HG03060 (cell line): ENCODE measurements at regions not wholly inside any gene's neighbourhood (a gene's known extent, or its start where the extent isn't known, plus 50 kb on each side); places are given as distances from the start of the nearest gene placed in this dataset.
"Not testable (repeated sequence)": the region's sequence is repeated elsewhere in the genome, so short reads cannot be mapped to it uniquely, and the experiment has no call there.

Experiments
- ATAC-seq: cut with Tn5 transposase; IDR thresholded peaks from one replicate; pipeline ENCODE4 v1.9.1; 2021; ENCODE audit warnings: low read depth, moderate number of reproducible peaks; ENCODE audit not compliant: unreplicated experiment

DNA sequence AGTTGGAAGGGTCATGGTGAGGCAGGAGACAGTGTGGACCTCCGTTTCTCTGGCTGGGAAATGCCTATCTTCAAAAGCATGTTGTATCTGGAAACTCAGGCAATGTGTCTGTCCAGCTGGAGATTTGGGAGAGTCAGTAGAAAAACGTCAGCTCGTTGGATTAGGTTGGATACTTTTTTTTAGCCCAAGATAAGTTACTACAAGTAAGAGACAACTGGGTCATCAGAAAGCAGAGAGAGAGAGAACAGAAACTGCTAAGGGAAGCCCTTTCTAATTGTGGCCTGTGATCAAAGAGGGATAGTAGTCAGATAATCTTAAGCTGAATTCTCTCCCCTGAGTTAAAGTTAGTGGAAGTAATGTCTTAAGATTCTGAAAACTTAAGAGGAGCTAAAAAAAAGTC lies 78.9 kb upstream of the ZNF280D start:
- no peak for ATAC-seq

DNA sequence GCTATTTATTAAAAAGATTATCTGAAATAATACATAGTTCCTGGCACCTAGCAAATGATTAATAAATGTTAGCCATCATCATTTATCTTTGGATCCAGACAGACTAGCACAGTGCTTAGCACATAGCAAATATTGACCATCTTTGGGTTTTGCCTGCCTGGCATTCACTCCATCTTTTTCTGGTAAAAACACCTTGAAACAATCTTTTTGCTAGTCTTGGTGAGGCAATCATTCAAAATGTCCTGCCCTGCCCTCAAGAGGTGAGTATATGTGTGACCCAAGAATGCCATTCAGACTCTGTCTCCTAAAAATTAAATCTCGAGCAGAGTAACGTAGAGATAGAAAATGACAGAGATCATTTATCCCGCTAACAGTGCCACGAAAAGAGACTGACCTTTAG lies 78.3 kb upstream of the ZNF280D start:
- ATAC-seq = no peak

DNA sequence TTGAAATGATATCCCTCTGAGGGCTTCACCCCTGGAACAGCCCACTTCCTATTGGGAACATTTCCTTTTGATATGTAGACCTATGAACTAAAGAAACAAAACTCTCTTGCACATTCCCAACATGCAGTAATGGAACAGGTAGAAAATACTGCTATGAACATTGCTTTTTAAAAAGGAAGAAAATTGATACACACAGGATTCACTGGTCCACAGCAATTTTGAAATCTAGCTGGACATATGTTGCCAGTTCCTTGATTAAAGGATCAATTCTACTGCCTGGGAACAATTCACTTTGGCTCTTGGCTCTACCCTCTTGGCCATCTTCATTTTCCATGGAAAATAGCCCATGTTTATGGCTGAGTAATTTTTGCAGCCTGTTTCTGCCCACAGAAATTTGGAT lies 74.9 kb upstream of the ZNF280D start:
- ATAC-seq = no peak

DNA sequence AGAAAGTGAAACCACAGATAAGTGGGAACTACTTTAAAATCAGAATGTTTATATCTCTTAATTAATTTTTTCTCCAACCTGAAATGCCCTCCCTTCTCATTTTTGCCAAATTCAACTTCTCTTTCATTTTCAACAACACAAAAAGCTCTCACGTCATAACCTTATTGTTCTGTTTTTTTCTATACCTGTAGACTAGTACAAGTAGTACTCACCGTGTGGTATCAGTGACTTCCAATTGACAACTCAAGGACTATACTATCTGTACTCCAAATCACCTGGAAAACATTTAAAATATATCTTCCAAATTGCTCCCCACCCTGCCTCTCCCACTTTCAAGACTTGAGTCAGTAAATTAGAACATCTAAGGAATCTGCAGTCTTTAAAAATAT lies 72.8 kb upstream of the ZNF280D start:
- no peak for ATAC-seq

DNA sequence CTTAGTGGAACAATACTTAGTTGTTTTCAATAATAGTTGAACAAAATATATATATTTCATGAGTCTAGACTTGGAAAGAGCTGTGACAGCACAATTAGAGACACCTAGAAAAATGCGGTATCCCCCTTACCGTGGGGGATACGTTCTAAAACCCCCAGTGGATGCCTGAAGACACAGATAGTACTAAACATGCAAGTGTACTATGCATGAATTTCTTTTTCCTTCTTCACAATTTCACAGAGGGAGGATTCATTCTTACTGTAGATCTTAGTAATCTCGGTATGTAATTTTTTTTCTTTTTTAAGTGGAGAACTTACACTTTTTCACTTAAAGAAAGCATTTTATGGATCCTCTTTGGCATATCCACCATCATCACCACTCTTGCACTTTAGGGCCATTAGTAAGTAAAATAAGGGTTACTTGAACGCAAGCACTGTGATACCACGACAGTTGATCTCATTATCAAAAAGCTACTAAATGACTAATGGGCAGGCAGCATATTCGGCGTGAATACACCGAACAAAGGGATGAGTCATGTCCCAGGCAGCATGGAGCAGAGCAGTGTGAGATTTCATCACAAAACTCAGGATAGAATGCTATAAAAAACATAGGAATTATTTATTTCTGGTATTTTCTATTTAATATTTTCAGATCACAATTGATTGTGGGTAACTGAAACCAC lies 72.3 kb upstream of the ZNF280D start:
- ATAC-seq = no peak

DNA sequence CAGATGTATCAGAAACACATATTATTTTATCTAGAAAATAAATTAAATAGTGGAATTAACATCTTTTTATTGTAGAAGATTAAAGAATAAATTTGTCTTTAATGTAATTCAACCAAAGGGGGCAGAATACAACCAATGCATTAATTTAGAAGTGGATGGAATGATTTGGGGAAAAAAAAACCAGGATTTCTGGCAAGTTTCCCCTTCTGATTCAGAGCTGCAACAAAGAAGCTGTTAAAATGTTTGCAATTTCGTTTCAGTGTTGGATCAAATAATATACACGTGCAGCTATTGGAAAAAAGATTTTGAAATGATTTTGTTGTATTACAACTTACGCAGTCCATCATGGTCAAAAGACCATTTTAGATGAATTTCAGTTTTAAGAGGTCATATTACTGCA lies 71.6 kb upstream of the ZNF280D start:
- ATAC-seq = no peak

DNA sequence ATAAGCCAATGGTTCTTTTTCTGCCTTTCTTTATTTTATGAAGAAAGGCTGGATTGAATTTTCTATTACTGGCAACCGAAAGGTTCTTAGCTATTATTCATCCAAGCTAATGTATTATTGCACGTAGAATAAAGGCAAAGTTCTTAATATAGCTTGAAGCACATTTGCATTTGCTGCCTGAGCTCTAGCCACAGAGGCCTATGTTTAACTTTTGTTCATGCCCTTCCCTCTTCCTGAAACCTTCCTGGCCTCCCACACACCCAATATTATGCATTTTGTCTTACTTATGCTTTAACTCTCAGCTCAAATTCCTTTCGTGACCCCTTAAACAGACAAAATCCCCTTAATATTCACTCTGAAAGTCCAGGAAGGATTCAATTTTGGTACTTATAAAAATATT lies 71.0 kb upstream of the ZNF280D start:
- no peak for ATAC-seq

DNA sequence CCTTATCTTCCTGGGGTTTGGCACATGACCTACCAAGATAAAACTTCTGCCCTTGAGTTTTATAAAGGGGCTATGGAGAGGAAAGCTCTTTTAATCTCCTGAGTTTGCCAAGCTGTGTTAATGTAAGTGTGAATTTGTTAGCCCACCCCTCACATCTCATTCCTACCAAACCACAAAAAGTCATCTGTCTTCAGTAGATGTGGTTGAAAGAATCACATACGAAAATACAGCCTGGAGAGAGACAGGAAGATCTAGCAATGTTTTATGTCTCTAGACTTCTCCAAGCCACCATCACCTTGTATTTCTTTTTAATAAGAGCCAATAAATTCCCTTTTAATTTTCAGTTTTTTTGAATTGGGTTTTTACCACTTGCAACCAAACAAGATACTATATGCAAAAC lies 68.9 kb upstream of the ZNF280D start:
- ATAC-seq = no peak

DNA sequence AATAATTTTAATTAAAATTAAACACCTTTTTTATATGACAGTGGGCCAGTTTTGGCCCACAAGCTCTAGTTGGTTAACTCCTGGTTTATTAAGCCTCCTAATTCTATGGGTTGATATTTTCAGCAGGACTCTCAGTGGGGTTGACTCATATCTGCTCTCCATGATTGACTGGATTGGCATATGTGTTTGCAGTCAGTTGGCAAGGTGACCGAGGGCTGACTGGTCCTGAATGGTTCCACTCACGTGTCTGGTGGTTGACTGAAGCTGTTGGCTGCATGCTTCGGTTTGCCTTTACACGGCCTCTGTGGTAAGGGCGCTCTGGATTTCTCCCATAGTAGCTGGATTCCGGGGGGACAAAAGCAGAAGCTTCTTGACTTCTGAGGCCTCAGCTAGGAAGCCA lies 65.3 kb upstream of the ZNF280D start:
- peak; percentile 91 for ATAC-seq

DNA sequence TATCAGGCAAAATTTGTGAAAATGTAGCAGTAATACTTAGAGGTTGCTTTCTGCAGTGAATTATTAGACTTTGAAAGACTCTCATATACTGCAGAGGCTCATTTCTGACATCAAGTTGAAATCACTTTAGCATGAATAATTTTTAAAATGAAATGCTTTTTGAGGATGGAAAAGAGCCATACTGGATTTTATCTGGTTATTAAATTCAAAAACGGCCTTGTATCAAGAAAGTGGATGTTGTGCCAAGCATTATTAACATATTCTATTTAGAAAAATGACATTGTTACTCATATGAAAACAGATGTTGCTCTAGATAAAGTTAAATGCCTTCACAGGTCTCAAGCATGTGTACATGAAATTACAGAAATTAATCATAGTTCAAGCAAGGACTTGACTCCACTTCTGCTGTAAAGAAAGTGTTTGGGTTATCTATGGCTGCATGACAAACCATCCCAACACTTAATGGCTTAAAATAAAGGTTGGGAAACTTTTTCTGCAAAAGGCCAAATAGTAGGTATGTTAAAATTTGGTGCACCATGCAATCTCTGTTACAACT lies 64.5 kb upstream of the ZNF280D start:
- ATAC-seq = no peak

DNA sequence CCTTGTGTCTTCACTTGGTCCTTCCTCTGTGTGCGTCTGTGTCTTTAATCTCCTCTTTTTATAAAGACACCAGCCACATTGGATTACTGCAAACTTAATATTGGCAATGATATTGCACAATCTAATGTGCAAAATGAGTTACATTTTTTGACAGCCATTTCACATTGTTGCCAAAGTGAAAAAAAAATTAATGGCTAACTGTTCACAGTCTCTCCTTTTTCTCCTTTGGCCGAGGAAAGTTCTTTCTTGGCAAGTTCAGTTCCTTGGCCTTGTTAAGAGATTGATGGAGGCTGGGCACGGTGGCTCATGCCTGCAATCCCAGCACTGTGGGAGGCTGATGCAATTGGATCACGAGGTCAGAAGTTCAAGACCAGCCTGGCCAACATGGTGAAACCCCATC lies 62.2 kb upstream of the ZNF280D start:
- ATAC-seq = no peak

DNA sequence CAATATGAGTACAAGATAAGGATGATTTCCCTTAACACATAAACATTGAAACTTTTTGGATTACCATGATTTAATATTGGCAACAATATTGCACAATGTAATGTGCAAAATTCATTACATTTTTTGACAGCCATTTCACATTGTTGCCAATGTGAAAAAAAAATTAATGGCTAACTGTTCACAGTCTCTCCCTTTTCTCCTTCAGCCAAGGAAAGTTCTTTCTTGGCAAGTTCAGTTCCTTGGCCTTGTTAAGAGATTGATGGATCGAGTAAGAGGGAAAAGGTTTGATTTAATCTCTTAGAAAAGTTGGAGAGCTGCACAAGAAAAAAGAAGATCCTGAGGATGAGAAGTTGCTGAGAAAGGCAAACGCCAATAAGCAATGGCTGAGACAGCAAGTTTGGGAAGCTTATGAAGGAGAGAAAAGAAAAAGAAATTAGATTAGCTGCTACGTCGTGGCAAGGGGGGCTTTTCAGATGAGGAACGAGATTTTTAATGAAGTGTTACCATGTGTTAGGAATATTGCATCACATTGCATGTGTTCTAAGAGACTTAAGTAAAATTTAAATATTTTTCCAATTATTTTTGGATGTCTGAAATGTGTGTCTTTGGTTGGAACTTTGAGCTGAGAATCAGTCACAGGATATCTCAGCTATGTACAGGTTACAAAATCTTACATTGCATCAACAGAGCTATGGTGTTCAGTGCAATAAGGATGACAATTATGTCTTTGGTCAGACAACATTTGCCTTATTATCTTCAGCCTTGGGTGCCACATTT lies 61.4 kb upstream of the ZNF280D start:
- no peak for ATAC-seq

DNA sequence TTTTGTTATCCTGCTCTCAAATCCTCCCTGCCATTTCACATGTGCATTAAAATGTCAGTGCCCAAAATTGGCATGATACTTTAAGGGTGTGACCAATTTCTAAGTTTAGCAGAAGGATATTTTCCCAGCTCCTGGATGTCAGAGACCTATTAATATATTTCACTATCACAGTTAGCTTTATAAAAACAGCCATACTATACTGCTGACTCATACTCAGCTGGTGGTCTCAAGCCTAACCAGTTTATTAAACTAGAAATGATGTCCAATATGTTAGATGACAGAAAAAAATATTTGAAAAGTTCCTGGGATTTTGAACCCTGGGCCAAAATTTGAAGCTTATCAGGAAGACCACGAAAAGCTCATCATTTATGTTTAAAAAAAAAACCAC lies 60.9 kb upstream of the ZNF280D start:
- no peak for ATAC-seq

DNA sequence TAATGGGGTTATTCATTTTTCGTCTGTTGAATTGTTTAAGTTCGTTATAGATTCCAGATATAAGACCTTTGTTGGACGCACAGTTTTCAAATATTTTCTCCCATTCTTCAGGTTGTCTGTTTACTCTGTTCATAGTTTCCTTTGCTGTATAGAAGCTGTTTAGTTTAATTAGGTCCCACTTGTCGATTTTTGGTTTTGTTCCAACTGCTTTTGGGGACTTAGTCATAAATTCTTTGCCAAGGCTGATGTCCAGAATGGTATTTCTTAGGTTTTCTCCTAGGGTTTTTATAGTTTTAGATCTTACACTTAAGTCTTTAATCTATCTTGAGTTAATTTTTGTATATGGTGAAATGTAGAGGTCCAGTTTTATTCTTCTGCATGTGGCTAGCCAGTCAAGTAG lies 58.9 kb upstream of the ZNF280D start:
- ATAC-seq = no peak

DNA sequence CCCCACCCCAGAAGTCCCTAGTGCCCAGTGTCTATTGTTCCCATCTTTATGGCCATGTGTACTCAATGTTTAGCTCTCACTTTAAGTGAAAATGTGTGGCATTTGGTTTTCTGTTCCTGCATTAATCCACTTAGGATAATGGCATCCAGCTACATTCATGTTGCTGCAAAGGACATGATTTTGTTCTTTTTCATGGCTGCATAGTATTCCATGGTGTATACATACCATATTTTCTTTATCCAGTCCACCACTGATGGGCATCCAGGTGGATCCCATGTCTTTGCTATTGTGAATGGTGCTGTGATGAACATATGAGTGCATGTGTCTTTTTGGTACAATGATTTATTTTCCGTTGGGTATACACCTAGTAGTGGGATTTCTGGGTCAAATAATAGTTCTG lies 58.2 kb upstream of the ZNF280D start:
- ATAC-seq = not testable (repeated sequence)

DNA sequence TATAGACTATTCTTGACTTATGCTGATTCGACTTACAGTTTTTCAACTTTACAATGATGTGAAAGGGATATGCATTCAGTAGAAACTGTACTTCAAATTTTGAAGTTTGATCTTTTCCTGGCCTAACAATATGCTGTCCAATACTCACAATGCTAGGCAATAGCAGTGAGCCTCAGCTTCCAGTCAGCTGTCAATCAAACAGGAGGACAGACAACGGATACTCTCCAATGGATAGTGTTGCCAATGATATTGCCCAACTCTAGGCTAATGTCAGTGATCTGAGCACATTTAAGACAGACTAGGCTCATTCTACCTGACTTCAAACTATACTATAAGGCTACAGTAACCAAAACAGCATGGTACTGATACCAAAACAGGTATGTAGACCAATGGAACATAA lies 55.0 kb upstream of the ZNF280D start:
- no peak for ATAC-seq

DNA sequence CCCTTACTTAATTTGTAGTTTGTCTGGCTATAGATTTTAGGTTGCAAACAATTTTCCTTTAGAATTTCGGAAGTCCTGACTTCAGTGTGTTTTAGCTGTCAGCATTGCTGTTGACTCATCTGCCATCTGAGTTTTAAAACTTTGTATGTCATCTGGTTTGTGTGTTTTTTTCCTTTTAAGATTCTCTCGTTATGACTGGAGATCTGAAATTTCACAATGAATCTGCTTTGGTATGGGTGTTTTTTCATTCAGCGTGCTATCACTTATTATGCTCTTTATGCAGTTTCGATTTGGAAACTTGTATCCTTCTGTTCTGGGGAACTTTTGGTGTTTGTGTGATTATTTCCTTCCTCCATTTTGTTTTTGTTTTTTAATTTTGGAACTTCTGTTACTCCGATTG lies 53.7 kb upstream of the ZNF280D start:
- peak; percentile 77 for ATAC-seq

DNA sequence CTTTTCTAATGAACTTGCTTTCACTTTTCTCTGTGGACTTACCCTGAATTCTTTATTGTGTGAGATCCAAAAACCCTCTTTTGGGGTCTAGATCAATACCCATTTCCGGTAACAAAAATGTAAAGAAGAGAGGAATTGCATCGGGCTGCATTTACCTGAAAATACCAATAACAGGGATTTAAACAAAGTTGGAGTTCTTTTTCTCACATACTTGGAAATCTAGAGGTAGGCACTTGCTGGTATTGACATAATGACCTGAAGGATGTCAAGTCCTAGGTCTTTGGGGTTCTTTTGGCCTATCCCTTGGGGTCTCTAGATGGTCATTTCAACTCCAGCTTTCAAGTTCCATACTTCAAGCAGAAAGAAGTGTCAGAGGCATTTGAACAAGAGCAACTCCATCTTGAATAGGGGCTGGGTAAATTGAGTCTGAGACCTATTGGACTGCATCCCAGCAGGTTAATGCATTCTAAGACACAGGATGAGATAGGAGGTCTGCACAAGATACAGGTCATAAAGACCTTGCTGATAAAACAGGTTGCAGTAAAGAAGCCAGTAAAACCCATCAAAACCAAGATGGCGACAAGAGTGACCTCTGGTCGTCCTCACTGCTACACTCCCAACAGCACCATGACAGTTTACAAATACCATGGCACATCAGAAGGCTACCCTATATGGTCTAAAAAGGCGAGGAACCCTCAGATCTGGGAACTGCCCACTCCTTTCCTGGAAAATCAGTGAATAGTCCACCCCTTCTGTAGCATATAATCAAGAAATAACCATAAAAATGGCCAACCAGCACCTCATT lies 50.8 kb upstream of the ZNF280D start:
- no peak for ATAC-seq

DNA sequence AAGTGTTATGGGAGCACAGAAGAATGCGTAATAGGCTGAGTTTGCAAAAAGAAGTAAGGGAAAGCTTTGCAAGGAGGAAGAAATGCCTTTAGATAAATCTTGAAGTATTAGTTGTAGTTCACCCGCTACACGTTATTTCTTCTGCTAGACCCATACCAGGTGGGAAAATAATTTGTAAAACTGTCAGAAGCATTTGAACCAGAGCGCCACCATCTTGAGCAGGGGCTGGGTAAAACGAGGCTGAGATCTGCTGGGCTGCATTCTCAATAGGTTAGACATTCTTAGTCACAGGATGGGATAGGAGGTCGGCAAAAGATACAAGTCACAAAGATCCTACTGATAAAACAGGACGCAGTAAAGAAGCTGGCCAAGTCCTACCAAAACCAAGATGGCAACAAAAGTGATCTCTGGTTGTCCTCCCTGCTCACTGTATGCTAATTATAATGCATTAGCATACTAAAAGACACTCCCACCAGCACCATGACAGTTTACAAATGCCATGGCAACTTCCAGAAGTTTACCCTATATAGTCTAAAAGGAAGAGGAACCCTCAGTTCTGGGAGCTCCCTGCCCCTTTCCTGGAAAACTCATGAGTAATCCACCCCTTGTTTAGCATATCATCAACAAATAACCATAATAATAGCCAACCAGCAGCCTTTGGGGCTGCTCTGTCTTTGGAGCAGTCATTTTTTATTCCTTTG lies 50.0 kb upstream of the ZNF280D start:
- no peak for ATAC-seq
